Astrocyte of the spinal cord (primary cell): ENCODE measurements at regions not wholly inside any gene's neighbourhood (a gene's known extent, or its start where the extent isn't known, plus 50 kb on each side); places are given as distances from the start of the nearest gene placed in this dataset.
A peak's percentile ranks its signal among the peaks of the same experiment; 100 is the strongest.
"Not testable (repeated sequence)": the region's sequence is repeated elsewhere in the genome, so short reads cannot be mapped to it uniquely, and the experiment has no call there.

Experiments used
- DNase-seq: peaks from one replicate; pipeline ENCODE4 v3.0.0; 2011; ENCODE audit warnings: low read depth, low spot score
- H3K4me3 ChIP-seq: 2 replicates; pipeline ENCODE4 v1.5.1; 2011; ENCODE audit warnings: low read depth, mild to moderate bottlenecking, low read length, moderate library complexity
- in situ Hi-C: cut with HindIII; loops from 2 replicates; pipeline ENCODE4 v1.10.0; 2017; ENCODE audit warnings: low sequenced_read_pairs

DNA sequence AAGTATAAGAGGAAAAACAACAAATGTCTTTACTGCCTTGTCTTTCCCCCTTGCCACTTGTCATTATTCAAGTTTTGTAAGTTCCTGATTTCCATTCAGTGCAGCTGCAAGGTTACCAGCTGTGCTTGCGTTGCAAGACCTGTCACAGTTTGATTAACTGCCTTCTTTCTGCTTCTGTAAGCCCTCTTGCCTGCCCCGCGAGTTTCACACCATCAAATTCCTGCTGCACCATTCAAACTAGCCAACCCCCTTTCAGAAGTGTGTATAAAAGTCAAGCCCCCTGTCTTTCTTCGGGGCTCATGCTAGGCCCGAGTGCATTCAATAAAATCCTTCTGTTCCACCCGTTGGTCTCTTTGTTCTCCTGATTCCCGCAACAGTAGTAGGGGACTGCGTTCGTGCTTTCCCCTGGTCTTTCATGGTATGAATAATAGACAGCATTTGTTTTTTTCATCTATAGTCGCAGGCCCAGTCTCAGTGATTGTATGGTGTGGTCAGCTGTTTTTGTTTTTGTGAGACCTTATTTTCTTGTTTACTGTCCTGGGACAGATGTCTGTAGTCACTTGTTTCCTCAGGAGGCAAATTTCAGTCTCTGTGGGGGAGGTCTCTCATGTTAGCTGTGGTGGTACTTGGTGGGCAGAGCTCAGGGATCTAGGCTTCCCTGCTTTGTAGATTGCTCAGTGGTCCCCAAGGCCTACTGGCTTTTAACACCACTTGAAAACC is 159.1 kb upstream of the NOTCH2NLA start:
- in situ Hi-C loops, H3K4me3 ChIP-seq, DNase-seq: not testable (repeated sequence)

DNA sequence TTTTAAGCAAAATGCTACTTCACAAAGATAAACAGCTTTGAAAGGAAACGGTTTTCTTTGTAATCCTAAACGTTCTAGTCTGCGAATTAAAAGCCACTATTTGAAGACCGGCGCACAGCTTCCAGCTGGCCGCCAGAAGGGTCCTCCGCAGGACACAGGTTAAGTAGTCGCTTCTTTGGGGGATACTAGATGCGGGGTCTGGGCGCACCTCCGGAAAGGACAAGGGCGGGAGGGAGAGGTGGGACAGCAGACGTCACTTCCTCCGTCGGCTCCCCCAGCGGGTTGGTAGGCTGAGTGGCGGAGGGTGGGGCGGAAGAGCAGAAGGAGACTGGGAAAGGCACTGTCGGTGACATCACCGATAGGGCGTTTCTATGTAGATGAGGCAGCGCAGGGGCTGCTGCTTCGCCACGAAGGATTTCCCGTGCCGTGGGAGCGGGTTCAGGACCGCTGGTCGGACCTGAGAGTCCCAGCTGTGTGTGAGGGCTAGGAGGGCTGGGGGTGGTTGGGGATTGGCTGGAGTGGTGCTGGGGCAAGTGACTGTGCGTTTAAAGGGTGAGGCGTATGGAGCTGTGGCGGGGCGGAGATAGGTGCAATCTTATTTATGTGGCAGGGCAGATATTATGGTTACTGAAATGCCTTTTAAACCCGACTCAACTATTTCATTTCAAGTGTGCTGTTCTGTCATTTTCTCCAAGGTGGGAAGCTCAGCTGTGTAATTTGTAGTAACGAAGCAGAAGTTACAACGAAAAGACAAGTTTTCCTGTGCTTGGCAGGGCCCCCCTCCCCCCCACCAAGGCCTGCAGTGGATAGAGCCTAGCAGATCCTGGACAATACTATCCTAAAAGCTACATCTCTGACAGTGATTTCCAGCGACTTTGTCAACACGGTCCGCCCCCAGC is 158.3 kb upstream of the NOTCH2NLA start:
- in situ Hi-C loops, result not testable (repeated sequence)
- DNase-seq, result peak; percentile 95
- H3K4me3 ChIP-seq, result peak overlapping the region; percentile 48

DNA sequence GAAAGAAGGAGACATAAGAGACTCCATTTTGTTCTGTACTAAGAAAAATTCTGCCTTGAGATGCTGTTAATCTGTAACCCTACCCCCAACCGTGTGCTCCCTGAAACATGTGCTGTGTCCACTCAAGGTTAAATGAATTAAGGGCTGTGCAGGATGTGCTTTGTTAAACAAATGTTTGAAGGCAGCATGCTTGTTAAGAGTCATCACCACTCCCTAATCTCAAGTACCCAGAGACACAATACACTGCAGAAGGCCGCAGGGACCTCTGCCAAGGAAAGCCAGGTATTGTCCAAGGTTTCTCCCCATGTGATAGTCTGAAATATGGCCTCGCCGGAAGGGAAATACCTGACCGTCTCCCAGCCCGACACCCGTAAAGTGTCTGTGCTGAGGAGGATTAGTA is 152.4 kb upstream of the NOTCH2NLA start:
- H3K4me3 ChIP-seq, DNase-seq, in situ Hi-C loops: not testable (repeated sequence)

DNA sequence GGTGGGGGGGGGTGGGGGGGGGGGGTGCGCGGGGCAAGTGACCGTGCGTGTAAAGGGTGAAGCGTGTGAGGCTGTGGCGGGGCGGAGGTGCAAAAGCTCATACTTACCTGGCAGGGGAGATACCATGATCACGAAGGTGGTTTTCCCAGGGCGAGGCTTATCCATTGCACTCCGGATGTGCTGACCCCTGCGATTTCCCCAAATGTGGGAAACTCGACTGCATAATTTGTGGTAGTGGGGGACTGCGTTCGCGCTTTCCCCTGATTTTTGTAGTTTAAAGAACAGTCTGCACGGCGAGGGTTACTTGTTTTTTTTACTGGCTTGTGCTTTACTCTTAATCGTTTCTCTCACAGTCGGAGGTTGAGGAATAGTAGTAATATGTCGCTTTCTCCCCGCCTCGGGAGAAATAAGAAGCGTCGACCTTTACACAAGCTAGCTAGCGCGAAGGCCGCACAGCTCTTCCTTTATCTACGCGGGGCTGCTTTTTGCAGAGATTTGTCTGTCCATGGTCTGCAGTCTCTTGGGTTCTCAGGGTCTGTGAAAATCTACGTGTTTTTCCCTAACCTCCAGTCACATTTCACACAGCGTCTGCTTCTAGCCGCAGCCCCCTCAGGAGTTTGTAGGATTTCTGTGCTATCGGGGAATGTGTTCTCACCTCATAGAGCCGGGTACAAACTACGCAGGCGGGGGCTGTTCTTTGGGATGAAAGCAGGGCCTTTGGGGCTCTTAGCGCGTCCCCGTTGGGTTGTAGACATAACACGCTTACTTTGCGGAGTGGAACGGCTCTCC is 148.1 kb upstream of the NOTCH2NLA start:
- in situ Hi-C loops, H3K4me3 ChIP-seq: not testable (repeated sequence)
- peak; percentile 98 for DNase-seq

DNA sequence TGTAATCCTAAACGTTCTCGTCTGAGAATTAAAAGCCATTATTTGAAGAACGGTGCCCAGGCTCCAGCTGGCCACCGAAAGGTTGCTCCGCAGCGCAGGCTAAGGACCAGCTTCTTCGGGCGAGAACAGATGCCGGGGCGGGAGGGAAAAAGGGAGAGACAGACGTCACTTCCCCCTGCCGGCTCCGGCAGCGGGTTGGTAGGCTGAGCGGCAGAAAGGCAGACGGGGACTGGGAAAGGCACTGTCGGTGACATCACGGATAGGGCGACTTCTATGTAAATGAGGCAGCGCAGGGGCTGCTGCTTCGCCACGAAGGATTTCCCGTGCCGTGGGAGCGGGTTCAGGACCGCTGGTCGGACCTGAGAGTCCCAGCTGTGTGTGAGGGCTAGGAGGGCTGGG is 147.5 kb upstream of the NOTCH2NLA start:
- DNase-seq, result peak; percentile 82
- H3K4me3 ChIP-seq, result peak overlapping the region; percentile 36
- in situ Hi-C loops, result not testable (repeated sequence)

DNA sequence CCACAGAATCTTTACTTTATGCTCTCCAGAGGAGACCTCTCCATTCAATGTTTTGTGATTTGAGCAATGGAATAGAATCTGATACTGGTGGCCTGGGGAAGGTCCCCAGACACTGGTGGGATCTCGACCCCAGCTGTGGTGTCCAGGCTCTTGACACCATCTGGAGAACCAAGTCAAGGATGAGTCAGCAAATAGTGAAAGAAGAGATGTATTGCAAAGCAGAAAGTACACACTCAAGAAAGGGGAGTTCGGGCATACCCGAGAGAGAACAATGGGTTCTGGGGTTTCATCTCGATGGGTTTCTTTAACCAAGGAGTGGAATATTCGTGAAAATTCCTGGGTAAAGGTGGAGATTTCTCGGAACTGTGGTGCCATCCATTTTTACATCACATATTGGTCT is 146.3 kb upstream of the NOTCH2NLA start:
- H3K4me3 ChIP-seq, in situ Hi-C loops, DNase-seq: not testable (repeated sequence)

DNA sequence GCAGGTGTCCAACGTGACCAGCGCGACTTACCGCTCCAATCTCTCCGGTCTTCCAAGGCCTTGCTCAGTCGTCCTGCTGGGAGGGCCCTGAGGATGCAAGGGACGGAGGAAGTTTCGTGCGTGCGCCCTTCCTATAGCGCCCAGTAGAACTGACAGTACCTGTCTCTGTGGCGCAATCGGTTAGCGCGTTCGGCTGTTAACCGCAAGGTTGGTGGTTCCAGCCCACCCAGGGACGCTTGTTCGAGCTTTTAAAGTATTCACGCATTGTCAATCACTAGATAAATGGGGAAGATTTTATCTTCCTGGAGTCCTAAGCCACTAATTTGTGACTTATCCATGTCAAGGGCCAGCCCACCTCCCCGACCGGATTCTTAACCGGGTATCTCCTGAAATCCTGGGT is 141.1 kb upstream of the NOTCH2NLA start:
- in situ Hi-C loops, result not testable (repeated sequence)
- peak; percentile 52 for DNase-seq

DNA sequence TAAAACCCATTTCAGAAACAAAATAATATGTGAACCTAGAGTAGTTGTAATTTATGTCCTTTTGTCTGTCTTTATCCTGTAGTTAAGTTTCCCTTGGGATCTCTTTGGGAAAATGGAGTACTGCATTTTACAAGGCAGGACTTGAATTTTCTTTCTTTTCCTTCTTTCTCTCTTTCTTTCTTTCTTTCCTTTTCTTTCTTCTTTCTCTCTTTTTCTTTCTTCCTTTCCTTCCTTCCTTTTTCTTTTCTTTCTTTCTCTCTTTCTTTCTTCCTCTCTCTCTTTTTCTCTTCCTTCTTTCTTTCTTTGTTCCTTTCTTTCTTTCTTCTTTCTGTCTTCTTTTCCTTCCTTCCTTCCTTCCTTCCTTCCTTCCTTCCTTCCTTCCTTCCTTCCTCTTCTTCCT is 126.6 kb upstream of the NOTCH2NLA start:
- H3K4me3 ChIP-seq, DNase-seq, in situ Hi-C loops: not testable (repeated sequence)

More for the DNA sequence above, 141.1 kb upstream of the NOTCH2NLA start:
- peak overlapping the region; percentile 32 for H3K4me3 ChIP-seq

DNA sequence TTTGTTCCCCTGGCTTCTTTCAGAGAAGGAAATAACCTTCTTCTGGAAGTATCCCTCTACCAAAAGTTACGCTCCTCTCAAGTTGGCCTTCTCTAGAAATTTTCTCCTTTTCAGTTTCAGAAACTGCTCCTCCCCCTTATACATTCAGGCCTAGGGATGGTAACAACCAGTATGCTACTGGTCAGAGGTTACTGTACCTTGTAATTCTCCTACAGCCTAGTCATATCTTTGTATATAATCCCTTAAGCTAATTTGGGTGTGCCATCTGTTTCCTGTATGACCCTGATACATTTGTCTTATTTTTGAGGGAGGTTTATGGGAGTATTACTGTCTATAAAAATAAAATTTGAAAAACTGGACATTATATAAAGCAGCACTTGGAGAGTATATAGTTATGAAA is 98.0 kb upstream of the NOTCH2NLA start:
- H3K4me3 ChIP-seq, in situ Hi-C loops, DNase-seq: not testable (repeated sequence)

DNA sequence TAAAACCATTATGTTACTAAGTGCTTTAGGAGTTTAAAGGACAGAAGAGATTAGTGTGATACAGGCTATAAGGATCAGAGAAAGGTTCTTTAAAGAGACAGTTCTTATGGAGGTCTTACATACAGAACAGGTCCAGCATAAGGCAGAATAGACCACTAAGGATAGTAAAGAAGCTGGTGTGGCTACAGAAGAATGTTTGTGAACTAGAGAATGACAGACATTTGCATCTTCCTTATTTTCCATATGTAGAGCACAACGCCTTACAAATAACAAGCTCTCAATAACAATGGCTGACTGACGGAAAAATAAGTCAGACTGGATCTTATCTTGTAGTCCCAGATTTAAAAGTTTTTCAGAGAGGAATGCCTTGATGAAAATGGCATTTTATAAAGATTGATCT is 95.6 kb upstream of the NOTCH2NLA start:
- in situ Hi-C loops, DNase-seq, H3K4me3 ChIP-seq: not testable (repeated sequence)

DNA sequence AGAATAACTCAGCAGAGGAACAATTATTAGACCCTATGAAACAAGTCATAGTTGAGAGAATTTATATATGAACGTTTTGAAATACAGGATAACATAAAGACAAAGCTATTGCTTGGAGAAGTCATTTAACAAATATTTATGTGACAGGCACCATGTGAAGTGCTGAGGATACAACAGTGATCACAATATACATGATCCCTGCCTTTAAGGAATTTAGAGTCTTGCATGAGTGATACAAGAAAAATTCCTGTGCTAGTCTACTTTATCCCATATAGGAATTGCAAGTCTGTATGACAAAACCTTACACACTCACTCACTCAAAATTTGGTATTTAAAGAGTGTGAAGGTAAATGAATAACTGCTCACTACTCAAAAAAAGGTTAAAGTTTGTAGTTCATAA is 94.5 kb upstream of the NOTCH2NLA start:
- DNase-seq, H3K4me3 ChIP-seq, in situ Hi-C loops: not testable (repeated sequence)

DNA sequence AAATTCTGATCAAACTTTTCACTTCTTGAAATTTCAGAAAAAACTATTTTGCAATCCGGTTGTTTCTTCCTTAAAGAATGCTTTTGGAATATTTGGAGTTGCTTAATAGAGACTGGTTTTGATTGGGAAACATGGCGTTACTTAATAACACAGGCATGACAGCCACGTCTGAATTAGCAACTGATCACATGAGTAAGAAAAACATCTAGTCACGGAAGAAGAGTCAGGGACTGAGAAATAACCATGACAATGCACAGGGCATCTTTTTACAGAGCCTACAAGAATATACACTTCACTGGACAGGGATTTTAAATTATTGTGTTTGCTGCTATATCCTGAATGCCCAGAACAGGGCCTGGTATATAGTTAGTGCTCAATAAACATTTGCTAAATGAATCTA is 94.1 kb upstream of the NOTCH2NLA start:
- H3K4me3 ChIP-seq, DNase-seq, in situ Hi-C loops: not testable (repeated sequence)

DNA sequence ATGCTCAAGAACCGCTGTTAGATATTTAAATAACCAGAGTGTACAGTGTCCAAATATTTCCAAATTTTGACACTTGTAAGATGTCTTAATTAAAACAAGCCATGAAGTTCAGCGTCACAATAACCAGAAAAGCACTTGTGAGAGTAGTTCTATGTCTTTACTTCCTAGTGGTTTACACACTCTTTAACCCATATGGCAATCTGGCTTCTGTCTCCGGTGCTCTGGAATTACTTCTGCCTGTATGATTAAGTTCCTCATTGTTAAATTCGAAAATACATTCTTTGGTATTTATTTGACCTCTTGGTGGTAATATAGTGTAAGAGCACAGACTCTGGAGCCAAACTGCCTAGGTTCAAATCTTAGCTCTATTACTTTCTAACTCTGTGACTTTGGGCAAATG is 89.9 kb upstream of the NOTCH2NLA start:
- DNase-seq, in situ Hi-C loops, H3K4me3 ChIP-seq: not testable (repeated sequence)

DNA sequence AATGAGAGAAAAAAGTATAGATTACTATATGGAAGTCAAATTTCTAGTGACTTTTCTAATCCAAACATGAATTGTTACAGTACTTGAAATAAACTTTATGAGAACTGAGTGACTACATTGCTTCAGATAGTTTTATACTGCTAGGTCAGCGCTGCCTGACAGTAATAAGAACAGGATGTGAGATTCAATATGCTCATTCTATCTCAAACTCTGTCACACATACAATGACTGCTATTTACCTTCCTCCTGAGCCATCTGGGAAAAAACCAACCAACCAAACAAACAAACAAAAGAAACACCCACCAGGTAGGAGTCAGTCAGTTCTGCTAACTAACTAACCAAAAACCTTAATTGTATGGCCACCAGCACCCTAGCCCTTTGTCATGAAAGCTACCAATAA is 89.0 kb upstream of the NOTCH2NLA start:
- DNase-seq, in situ Hi-C loops, H3K4me3 ChIP-seq: not testable (repeated sequence)

DNA sequence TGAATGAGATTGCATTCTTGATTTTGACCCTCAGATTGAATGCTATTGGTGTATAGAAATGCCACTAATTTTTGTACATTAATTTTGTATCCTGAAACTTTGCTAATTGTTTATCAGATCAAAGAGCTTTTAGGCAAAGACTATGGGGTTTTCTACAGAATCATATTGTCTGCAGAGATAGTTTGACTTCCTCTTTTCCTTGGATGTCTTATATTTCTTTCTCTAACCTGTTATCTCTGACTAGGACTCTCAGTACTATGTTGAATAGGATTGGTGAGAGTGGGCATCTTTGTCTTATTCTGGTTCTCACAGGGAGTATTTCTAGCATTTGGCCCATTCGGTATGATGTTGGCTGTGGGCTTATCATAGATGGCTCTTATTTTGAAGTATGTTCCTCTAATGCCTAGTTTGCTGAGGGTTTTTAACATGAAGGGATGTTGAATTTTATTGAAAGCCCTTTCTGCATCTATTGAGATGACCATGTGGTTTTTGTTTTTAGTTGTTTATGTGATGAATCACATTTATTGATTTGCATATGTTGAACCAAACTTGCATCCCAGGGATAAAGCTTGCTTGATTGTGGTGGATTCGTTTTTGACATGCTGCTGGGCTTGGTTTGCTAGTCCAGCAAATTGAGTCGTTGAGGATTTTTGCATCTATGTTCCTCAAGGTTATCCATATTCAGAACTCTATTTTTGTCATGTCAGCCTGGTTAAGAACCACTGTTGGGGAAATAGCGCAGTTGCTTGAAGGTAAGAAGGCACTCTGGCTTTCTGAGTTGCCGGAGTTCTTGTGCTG is 85.8 kb upstream of the NOTCH2NLA start:
- DNase-seq, in situ Hi-C loops, H3K4me3 ChIP-seq: not testable (repeated sequence)

DNA sequence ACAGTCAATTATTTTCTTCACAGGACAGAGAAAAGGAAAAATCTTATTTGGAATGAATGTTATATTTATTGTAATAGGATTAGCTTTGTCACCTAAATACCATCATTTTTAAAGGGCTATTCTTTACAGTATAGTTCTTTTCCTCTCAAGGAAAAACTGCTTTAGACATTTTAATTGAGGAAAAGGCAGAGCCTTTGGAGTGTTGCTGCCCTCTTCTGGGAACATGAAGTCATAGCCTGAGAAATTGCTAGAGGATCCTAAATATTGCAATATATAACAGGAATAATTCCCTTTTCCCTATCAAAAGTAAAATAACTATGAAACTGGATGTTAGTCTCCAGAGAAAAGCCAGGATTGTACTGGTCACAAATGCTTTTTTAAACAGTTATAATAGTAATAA is 81.8 kb upstream of the NOTCH2NLA start:
- H3K4me3 ChIP-seq, DNase-seq, in situ Hi-C loops: not testable (repeated sequence)
